GM12891 (cell line): ENCODE measurements at regions not wholly inside any gene's neighbourhood (a gene's known extent, or its start where the extent isn't known, plus 50 kb on each side); places are given as distances from the start of the nearest gene placed in this dataset.
"Not testable (repeated sequence)": the region's sequence is repeated elsewhere in the genome, so short reads cannot be mapped to it uniquely, and the experiment has no call there.

ENCODE experiments used
- DNase-seq: peaks from one replicate; pipeline ENCODE4 v3.0.0; 2011; ENCODE audit warnings: low spot score; ENCODE audit not compliant: insufficient read length
- FAIRE-seq: peaks from 2 replicates; lab custom pipeline; 2011; peaks lifted over from hg19 to GRCh38; lab: Jason Lieb, UNC
- PAX5 ChIP-seq: IDR thresholded peaks from 2 replicates; pipeline ENCODE4 v1.6.1; 2011; ENCODE audit warnings: low read length, moderate library complexity, mild to moderate bottlenecking; ENCODE audit not compliant: insufficient read depth, severe bottlenecking
- POLR2A ChIP-seq: IDR thresholded peaks from 2 replicates; pipeline ENCODE4 v1.6.1; 2011; ENCODE audit warnings: low read depth, low read length, control low read depth
- POLR2AphosphoS5 ChIP-seq: IDR thresholded peaks from 2 replicates; pipeline ENCODE4 v1.6.1; 2011; ENCODE audit warnings: low read depth, low read length, control low read depth
- POU2F2 ChIP-seq: IDR thresholded peaks from 2 replicates; pipeline ENCODE4 v1.6.1; 2011; ENCODE audit warnings: low read depth, mild to moderate bottlenecking, control low read depth, low read length, moderate library complexity
- SPI1 ChIP-seq: IDR thresholded peaks from 2 replicates; pipeline ENCODE4 v1.6.1; 2011; ENCODE audit warnings: low read depth, low read length, control low read depth
- TAF1 ChIP-seq: IDR thresholded peaks from 2 replicates; pipeline ENCODE4 v1.6.1; 2011; ENCODE audit warnings: low read depth, low read length, control low read depth

GRCh38 chr13:28607187-28607955 lies 51.6 kb upstream of the POMP start:
- FAIRE-seq, result no peak

DNA sequence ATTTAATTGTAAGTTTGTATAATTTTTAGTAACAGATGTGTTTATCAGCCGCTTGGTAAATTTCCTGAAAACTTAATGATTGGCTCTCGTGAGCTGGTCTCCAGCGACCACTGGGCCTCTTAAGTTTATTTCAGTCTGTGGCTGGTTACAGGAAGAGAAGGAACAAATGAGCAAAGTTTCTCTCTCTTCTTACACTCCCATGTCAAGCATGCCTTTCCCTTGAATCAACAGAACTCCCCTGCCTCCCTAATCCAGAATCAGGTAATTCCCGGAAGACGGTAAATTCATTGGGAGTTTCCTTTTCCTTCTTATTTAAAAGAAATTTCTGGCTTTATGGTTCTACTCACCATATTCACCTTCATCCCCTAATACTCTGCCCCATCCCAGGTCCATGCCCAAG lies 52.5 kb upstream of the POMP start:
- no peak for TF ChIP-seq POU2F2
- no peak for TF ChIP-seq POLR2AphosphoS5
- no peak for TF ChIP-seq TAF1
- TF ChIP-seq PAX5, result no peak
- TF ChIP-seq POLR2A, result no peak
- no peak for TF ChIP-seq SPI1
- FAIRE-seq, result no peak

More at GRCh38 chr13:28607187-28607955, 51.6 kb upstream of the POMP start:
- no peak for DNase-seq
- TF ChIP-seq PAX5 (no peak), POLR2A (no peak), POU2F2 (no peak), POLR2AphosphoS5 (no peak), SPI1 (no peak), TAF1 (no peak)

GRCh38 chr13:28605147-28605546 lies 53.8 kb upstream of the POMP start:
- FAIRE-seq, DNase-seq: not testable (repeated sequence)

More for the DNA sequence above, 52.5 kb upstream of the POMP start:
- DNase-seq, result no peak

DNA sequence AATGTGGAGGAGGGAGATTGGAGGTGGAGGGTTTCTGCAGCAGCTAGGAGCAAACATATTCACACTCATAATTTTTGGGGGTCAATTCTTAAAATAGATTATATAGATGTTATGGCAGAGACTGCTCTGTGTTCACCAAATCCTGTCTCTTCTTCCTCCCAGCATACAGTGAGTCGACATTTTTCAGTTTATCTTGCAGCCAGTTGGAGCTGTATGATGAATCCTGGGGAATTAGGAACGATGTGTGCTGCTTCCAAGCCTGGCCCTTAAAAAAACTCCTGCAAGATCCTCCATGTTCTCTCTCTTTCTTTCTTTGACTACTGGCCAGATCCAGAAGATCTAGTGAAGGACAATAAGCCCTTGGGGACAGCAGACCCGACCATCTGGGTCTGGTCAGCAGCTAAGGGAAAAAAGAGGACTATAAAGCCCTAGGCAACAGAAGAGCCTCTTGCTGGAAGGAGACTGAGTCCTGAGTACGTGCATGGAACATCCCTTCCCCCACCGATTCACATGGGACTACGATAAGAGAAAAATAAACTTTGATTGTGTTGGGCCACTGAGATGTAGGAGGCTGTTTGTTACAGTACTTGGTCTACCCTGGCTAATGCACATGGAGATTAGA lies 55.8 kb upstream of the POMP start:
- no peak for FAIRE-seq
- no peak for TF ChIP-seq SPI1
- no peak for TF ChIP-seq POLR2A
- TF ChIP-seq PAX5, result no peak
- no peak for TF ChIP-seq POLR2AphosphoS5
- no peak for TF ChIP-seq POU2F2
- no peak for TF ChIP-seq TAF1
- DNase-seq, result no peak

- no peak for FAIRE-seq
- DNase-seq, result no peak
- TF ChIP-seq PAX5 (no peak), POLR2AphosphoS5 (no peak), POLR2A (no peak)
Measured at GRCh38 chr13:28602580-28602979, 56.4 kb upstream of the POMP start.

- DNase-seq (no peak), FAIRE-seq (no peak)
- TF ChIP-seq POU2F2 (no peak), SPI1 (no peak), POLR2A (no peak), POLR2AphosphoS5 (no peak), PAX5 (no peak), TAF1 (no peak)
Measured at GRCh38 chr13:28601581-28601980, 57.3 kb upstream of the POMP start.

- TF ChIP-seq SPI1, result no peak
- no peak for TF ChIP-seq TAF1
- no peak for TF ChIP-seq POU2F2
- no peak for TF ChIP-seq PAX5
- no peak for TF ChIP-seq POLR2A
- no peak for TF ChIP-seq POLR2AphosphoS5
- FAIRE-seq (no peak), DNase-seq (no peak)
Measured at GRCh38 chr13:28597641-28598040, 61.3 kb upstream of the POMP start.

GRCh38 chr13:28590461-28590860 lies 68.5 kb upstream of the POMP start:
- DNase-seq, result no peak
- FAIRE-seq, result no peak
- no peak for TF ChIP-seq POLR2A
- TF ChIP-seq PAX5, result no peak
- no peak for TF ChIP-seq TAF1
- TF ChIP-seq POU2F2, result no peak

- FAIRE-seq (no peak), DNase-seq (no peak)
- no peak for TF ChIP-seq POLR2AphosphoS5
- TF ChIP-seq TAF1, result no peak
Measured at GRCh38 chr13:28588296-28588695, 70.6 kb upstream of the POMP start.

DNA sequence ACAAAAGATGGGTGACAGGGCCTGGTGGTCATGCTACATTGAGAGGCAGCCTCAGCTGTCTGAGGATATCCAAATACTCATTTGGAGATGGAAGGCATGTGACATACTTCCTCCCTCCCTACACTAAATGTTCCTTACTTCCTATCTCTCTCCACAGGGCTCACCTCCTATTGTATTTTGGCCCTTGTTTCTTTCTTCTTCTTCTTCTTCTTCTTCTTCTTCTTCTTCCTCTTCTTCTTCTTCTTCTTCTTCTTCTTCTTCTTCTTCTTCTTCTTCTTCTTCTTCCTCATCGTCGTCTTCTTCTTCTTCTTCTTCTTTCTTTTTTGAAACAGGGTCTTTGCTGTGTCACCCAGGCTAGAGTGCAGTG lies 71.8 kb upstream of the POMP start:
- FAIRE-seq (no peak), DNase-seq (no peak)
- TF ChIP-seq TAF1 (no peak), PAX5 (no peak), POLR2AphosphoS5 (no peak), SPI1 (no peak)
